AG10803 (cell line): ENCODE measurements at regions not wholly inside any gene's neighbourhood (a gene's known extent, or its start where the extent isn't known, plus 50 kb on each side); places are given as distances from the start of the nearest gene placed in this dataset.
"Not testable (repeated sequence)": the region's sequence is repeated elsewhere in the genome, so short reads cannot be mapped to it uniquely, and the experiment has no call there.

Experiments used
- DNase-seq: peaks from one replicate; pipeline ENCODE4 v3.0.0; 2010; ENCODE audit warnings: low read depth
- H3K4me3 ChIP-seq: 2 replicates; pipeline ENCODE4 v1.5.1; 2011; ENCODE audit warnings: mild to moderate bottlenecking, low read length, control low read depth
- CTCF ChIP-seq: conservative IDR thresholded peaks from 2 replicates; pipeline ENCODE4 v1.5.1; 2011; ENCODE audit warnings: mild to moderate bottlenecking, low read length, control low read depth, inconsistent platforms

GRCh38 chrX:65588795-65589194 lies 54.2 kb upstream of the LAS1L start:
- H3K4me3 ChIP-seq, result no peak overlapping the region; the same call in 1 of the 2 replicates
- TF ChIP-seq CTCF, result no peak
- DNase-seq, result no peak

- no peak for TF ChIP-seq CTCF
- DNase-seq, result peak; percentile 66
Observed at GRCh38 chrX:65587616-65588526, 53.3 kb upstream of the LAS1L start.

GRCh38 chrX:65586491-65586890 lies 51.9 kb upstream of the LAS1L start:
- no peak overlapping the region for H3K4me3 ChIP-seq
- peak; percentile 35 for DNase-seq
- TF ChIP-seq CTCF, result no peak

More at GRCh38 chrX:65587616-65588526, 53.3 kb upstream of the LAS1L start:
- peak overlapping the region; percentile 24 for H3K4me3 ChIP-seq

- not testable (repeated sequence) for DNase-seq, H3K4me3 ChIP-seq
Observed at GRCh38 chrX:65585226-65585625, 50.6 kb upstream of the LAS1L start.
